Vagina (tissue), 2 donors: ENCODE measurements at regions not wholly inside any gene's neighbourhood (a gene's known extent, or its start where the extent isn't known, plus 50 kb on each side); places are given as distances from the start of the nearest gene placed in this dataset.

Experiments
- DNase-seq, 2 donors: peaks; one replicate each; pipeline ENCODE4 v3.0.0-alpha.2; 2017; ENCODE audit errors: extremely low spot score in 2 of 2
- H3K27ac ChIP-seq: fragments of 200-600 bp; sonication (generic); one replicate; pipeline ENCODE4 v1.5.1; 2019
- H3K27me3 ChIP-seq: fragments of 200-600 bp; sonication (generic); one replicate; pipeline ENCODE4 v1.5.1; 2019
- H3K36me3 ChIP-seq, 2 donors: fragments of 200-600 bp; sonication (generic); one replicate each; pipeline ENCODE4 v1.5.1; 2017 to 2019
- H3K4me1 ChIP-seq: fragments of 200-600 bp; sonication (generic); one replicate; pipeline ENCODE4 v1.5.1; 2019
- H3K4me3 ChIP-seq, 2 donors: fragments of 200-600 bp; sonication (generic); 1 replicate in 1 of 2; 2 replicates in 1 of 2; pipeline ENCODE4 v1.5.1; 2016 to 2019
- H3K9me3 ChIP-seq: fragments of 200-600 bp; sonication (generic); one replicate; pipeline ENCODE4 v1.5.1; 2019
- POLR2A ChIP-seq, 2 donors: fragments of 450-650 bp; IDR thresholded peaks; one replicate each; pipeline ENCODE4 v1.6.1; 2017; ENCODE audit warnings: antibody characterized with exemption in 2 of 2, mild to moderate bottlenecking in 2 of 2, moderate library complexity in 2 of 2
- POLR2AphosphoS5 ChIP-seq, 2 donors: sonication (generic); formaldehyde crosslinking; IDR thresholded peaks; one replicate each; pipeline ENCODE4 v1.9.0; 2017; ENCODE audit warnings: antibody characterized with exemption in 2 of 2, mild to moderate bottlenecking in 2 of 2, low read depth in 1 of 2; ENCODE audit not compliant: insufficient read depth in 1 of 2
- intact Hi-C: fragments of 100-400 bp; cut with DNase I; formaldehyde crosslinking; loops from one replicate; pipeline ENCODE4 v1.15.1; 2023
- TF ChIP-seq, protein P1 (sequence below), 3 experiments: fragments of 450-650 bp in 2 of 3; fragments of 200-600 bp in 1 of 3; sonication (generic) in 1 of 3; IDR thresholded peaks; one replicate each; pipeline ENCODE4 v1.5.1; 2017 to 2019; ENCODE audit warnings: antibody characterized with exemption in 3 of 3, mild to moderate bottlenecking in 2 of 3, moderate library complexity in 2 of 3

DNA sequence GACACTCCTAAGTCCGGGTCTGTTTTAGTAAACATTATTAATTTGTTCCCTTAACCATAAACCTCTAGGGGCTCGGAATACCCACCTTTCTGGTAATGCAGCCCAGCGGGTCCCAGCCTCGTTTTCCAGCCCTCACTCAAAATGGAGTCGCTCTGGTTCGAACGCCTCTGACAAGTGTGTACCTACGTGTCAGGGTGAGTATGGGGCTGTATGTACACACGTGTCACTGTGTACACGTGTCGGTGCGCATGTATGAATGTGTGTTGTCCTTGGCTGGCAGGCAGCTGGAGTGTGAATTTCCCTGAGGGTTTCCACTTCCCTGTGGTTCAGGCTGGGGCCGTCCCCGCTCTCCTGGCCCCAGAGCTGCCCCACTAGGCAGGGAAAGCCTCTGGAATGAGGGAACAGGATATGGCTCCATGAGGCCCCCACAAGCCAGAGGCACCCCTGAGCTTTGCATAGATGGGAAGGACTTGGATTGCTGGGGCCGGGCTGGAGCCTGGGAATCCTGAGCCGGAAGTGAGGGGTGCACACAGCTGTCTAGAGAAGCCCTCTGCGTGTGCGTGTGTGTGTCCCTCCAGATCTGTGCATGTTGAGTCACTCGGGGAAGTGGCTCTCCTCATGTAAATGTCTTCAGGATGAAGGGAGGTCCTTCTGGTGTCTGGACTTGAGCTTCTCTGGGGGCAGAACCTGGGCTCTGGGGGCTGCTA is 160.8 kb upstream of the IER5L start:
- Histone ChIP-seq H3K27ac (peak overlapping the region; percentile 61), H3K4me1 (peaks cover 70% of the 10 kb centered on the region), H3K36me3 (no peaks in the 10 kb centered on the region), H3K4me3 (no peak overlapping the region), H3K27me3 (no peaks in the 10 kb centered on the region), H3K9me3 (no peaks in the 10 kb centered on the region)
- intact Hi-C loops: loop anchor here (5.0 kb wide), 2 partner anchors 73 to 268 kb away; no protein-coding TSS in a partner anchor
- TF ChIP-seq POLR2AphosphoS5 (IDR thresholded peaks at IDR 0.05; ENCODE audit: insufficient read depth in 1 of 2, low read depth in 1 of 2) (peak in 1 of 2 donors; percentile 47), POLR2A (IDR thresholded peaks at IDR 0.05) (no peak)
- no peak for DNase-seq

DNA sequence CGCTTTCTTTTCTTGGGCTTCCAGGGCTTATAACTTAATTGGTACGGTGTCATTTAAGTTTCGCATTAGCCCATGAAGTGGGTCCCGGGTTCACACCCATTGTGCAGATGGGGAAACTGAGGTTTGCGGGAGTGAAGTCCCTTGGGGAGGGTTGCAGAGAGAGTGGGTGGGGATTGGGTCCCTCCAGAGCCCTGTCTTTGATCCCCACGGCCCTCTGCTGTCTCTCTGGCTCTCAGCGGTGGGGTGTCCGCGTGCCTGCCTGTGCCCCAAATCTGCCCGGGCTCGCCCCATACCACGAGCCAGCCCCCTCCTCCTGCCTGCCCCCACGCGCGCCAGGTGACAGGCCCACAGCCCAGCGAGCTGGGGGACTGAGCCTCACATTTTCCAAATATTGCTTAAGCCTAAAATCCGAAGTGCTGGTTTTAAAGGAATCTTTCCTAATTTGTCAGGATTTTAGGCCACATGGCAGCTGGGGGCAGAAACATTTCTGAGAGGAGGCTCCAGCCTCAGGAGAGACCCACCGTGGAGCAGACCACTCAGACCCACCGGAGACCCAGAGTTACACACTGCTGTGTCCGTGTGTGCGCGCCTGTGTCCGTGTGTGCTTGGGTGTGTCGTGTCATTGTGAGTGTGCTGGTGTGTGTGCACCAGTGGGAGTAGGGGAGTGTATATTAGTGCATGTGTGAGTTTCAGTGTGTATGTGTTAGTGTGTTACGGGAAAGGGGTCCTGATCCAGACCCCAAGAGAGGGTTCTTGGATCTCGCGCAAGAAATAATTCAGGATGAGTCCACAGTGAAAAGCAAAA is 159.5 kb upstream of the IER5L start:
- TF ChIP-seq POLR2AphosphoS5 (IDR thresholded peaks at IDR 0.05; ENCODE audit: insufficient read depth in 1 of 2, low read depth in 1 of 2) (peak in 1 of 2 donors; percentile 69), POLR2A (IDR thresholded peaks at IDR 0.05) (no peak)
- TF ChIP-seq, protein P1, sequence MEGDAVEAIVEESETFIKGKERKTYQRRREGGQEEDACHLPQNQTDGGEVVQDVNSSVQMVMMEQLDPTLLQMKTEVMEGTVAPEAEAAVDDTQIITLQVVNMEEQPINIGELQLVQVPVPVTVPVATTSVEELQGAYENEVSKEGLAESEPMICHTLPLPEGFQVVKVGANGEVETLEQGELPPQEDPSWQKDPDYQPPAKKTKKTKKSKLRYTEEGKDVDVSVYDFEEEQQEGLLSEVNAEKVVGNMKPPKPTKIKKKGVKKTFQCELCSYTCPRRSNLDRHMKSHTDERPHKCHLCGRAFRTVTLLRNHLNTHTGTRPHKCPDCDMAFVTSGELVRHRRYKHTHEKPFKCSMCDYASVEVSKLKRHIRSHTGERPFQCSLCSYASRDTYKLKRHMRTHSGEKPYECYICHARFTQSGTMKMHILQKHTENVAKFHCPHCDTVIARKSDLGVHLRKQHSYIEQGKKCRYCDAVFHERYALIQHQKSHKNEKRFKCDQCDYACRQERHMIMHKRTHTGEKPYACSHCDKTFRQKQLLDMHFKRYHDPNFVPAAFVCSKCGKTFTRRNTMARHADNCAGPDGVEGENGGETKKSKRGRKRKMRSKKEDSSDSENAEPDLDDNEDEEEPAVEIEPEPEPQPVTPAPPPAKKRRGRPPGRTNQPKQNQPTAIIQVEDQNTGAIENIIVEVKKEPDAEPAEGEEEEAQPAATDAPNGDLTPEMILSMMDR (IDR thresholded peaks at IDR 0.05): no peak
- no peak for DNase-seq
- intact Hi-C loops: loop anchor here (5.0 kb wide), 2 partner anchors 75 to 270 kb away; no protein-coding TSS in a partner anchor
- Histone ChIP-seq H3K4me1 (peaks cover 79% of the 10 kb centered on the region), H3K27ac (peak overlapping the region; percentile 92), H3K9me3 (no peaks in the 10 kb centered on the region), H3K27me3 (no peaks in the 10 kb centered on the region), H3K36me3 (no peaks in the 10 kb centered on the region), H3K4me3 (peak overlapping the region; percentile 38 to 50)

GRCh38 chr9:129336601-129337331 is 158.7 kb upstream of the IER5L start:
- Histone ChIP-seq H3K27ac (peak overlapping the region; percentile 92), H3K9me3 (no peaks in the 10 kb centered on the region), H3K4me1 (peaks cover 84% of the 10 kb centered on the region), H3K27me3 (no peaks in the 10 kb centered on the region), H3K36me3 (no peaks in the 10 kb centered on the region), H3K4me3 (peak overlapping the region; percentile 38 to 50)
- intact Hi-C loops: loop anchor here (5.0 kb wide), 2 partner anchors 76 to 271 kb away; no protein-coding TSS in a partner anchor
- no peak for DNase-seq
- TF ChIP-seq POLR2AphosphoS5 (IDR thresholded peaks at IDR 0.05; ENCODE audit: insufficient read depth in 1 of 2, low read depth in 1 of 2) (peak in 1 of 2 donors; percentile 67), POLR2A (IDR thresholded peaks at IDR 0.05) (peak in 1 of 2 donors; percentile 11)
- TF ChIP-seq, protein P1 (IDR thresholded peaks at IDR 0.05): no peak

DNA sequence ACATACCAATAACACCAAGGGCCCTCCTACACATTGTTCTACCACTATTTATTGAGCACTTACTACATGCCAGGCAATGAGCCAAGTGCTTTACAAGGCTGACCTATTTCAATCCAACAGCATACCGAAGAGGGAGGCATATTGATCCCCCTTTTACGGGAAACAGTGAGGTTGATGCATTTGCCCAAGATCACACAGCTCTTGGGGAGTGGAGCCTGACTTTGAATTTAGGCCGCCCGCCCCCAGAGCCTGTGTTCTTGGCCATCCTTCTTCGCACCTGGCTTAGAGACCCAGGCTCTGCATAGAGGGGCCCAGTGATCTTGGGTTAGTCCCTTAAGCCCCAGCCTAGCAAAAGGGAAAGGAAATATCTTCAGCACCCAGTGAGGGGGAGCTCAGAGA is 158.1 kb upstream of the IER5L start:
- intact Hi-C loops: loop anchor here (5.0 kb wide), 2 partner anchors 76 to 271 kb away; no protein-coding TSS in a partner anchor
- peak overlapping the region; percentile 92 for H3K27ac ChIP-seq
- no peaks in the 10 kb centered on the region for H3K9me3 ChIP-seq
- H3K4me1 ChIP-seq: peaks cover 82% of the 10 kb centered on the region
- H3K27me3 ChIP-seq: no peaks in the 10 kb centered on the region
- H3K4me3 ChIP-seq: peak overlapping the region; percentile 38 to 50
- H3K36me3 ChIP-seq: no peaks in the 10 kb centered on the region
- DNase-seq: no peak
- TF ChIP-seq POLR2AphosphoS5 (IDR thresholded peaks at IDR 0.05; ENCODE audit: insufficient read depth in 1 of 2, low read depth in 1 of 2) (no peak), POLR2A (IDR thresholded peaks at IDR 0.05) (no peak)
- TF ChIP-seq, protein P1 (IDR thresholded peaks at IDR 0.05): no peak
